ENCODE measurements at regions not wholly inside any gene's neighbourhood (a gene's known extent, or its start where the extent isn't known, plus 50 kb on each side); places are given as distances from the start of the nearest gene placed in this dataset.

- no peak for DNase-seq (ENCODE audit: low read depth)
- TF ChIP-seq CTCF (IDR thresholded peaks at IDR 0.05; ENCODE audit: low read depth, low read length, missing control alignments) = no peak
- no peak overlapping the region for H3K4me3 ChIP-seq (ENCODE audit: low read depth, low read length)
Measured at GRCh38 chr4:14188214-14188613, 560.7 kb upstream of the BOD1L1 start.

GRCh38 chr4:14193601-14194000 lies 566.1 kb upstream of the BOD1L1 start:
- no peak for TF ChIP-seq CTCF (IDR thresholded peaks at IDR 0.05; ENCODE audit: low read depth, low read length, missing control alignments)

GRCh38 chr4:14196131-14196530 lies 568.6 kb upstream of the BOD1L1 start:
- no peak for DNase-seq (ENCODE audit: low read depth)
- TF ChIP-seq CTCF (IDR thresholded peaks at IDR 0.05; ENCODE audit: low read depth, low read length, missing control alignments) = no peak
- no peak overlapping the region for H3K4me3 ChIP-seq (ENCODE audit: low read depth, low read length)

More at GRCh38 chr4:14193601-14194000, 566.1 kb upstream of the BOD1L1 start:
- no peak for DNase-seq (ENCODE audit: low read depth)
- no peak overlapping the region for H3K4me3 ChIP-seq (ENCODE audit: low read depth, low read length)

- DNase-seq (ENCODE audit: low read depth) = no peak
- TF ChIP-seq CTCF (IDR thresholded peaks at IDR 0.05; ENCODE audit: low read depth, low read length, missing control alignments) = no peak
- no peak overlapping the region for H3K4me3 ChIP-seq (ENCODE audit: low read depth, low read length)
Measured at GRCh38 chr4:14215116-14215770, 587.7 kb upstream of the BOD1L1 start.

GRCh38 chr4:14217401-14217800 lies 589.9 kb upstream of the BOD1L1 start:
- no peak overlapping the region for H3K4me3 ChIP-seq (ENCODE audit: low read depth, low read length)
- no peak for DNase-seq (ENCODE audit: low read depth)
- no peak for TF ChIP-seq CTCF (IDR thresholded peaks at IDR 0.05; ENCODE audit: low read depth, low read length, missing control alignments)

- no peak for TF ChIP-seq CTCF (IDR thresholded peaks at IDR 0.05; ENCODE audit: low read depth, low read length, missing control alignments)
- DNase-seq (ENCODE audit: low read depth) = no peak
- H3K4me3 ChIP-seq (ENCODE audit: low read depth, low read length) = no peak overlapping the region
Measured at GRCh38 chr4:14218641-14219040, 591.1 kb upstream of the BOD1L1 start.

- no peak overlapping the region for H3K4me3 ChIP-seq (ENCODE audit: low read depth, low read length)
- no peak for TF ChIP-seq CTCF (IDR thresholded peaks at IDR 0.05; ENCODE audit: low read depth, low read length, missing control alignments)
- DNase-seq (ENCODE audit: low read depth) = no peak
Measured at GRCh38 chr4:14221176-14221575, 593.7 kb upstream of the BOD1L1 start.

Data from GM12864 (cell line).